GM23248 (cell line): ENCODE measurements at regions not wholly inside any gene's neighbourhood (a gene's known extent, or its start where the extent isn't known, plus 50 kb on each side); places are given as distances from the start of the nearest gene placed in this dataset.

ENCODE experiments used
- DNase-seq: peaks from one replicate; pipeline ENCODE4 v3.0.0-alpha.2; 2015
- H2AFZ ChIP-seq: fragments of 200-600 bp; sonication (generic); 2 replicates; pipeline ENCODE4 v1.6.1; 2016; ENCODE audit warnings: antibody characterized with exemption
- H3F3A ChIP-seq: fragments of 200-600 bp; sonication (generic); 2 replicates; pipeline ENCODE4 v1.6.1; 2016; ENCODE audit warnings: mild to moderate bottlenecking, antibody characterized with exemption, mixed run types; ENCODE audit not compliant: insufficient read depth
- H3K27ac ChIP-seq: fragments of 200-600 bp; sonication (generic); 2 replicates; pipeline ENCODE4 v1.5.1; 2016; ENCODE audit warnings: mild to moderate bottlenecking
- H3K27me3 ChIP-seq: fragments of 200-600 bp; sonication (generic); replicated peaks from 2 replicates; pipeline ENCODE4 v1.6.1; 2016; ENCODE audit warnings: mild to moderate bottlenecking; ENCODE audit not compliant: insufficient read depth
- H3K36me3 ChIP-seq: fragments of 200-600 bp; sonication (generic); 2 replicates; pipeline ENCODE4 v1.6.1; 2016; ENCODE audit warnings: low read depth, mild to moderate bottlenecking
- H3K4me1 ChIP-seq: fragments of 200-600 bp; sonication (generic); 2 replicates; pipeline ENCODE4 v1.6.1; 2016; ENCODE audit warnings: mild to moderate bottlenecking; ENCODE audit not compliant: insufficient read depth
- H3K4me2 ChIP-seq: fragments of 200-600 bp; sonication (generic); one replicate; pipeline ENCODE4 v1.6.1; 2016; ENCODE audit warnings: mild to moderate bottlenecking; ENCODE audit not compliant: unreplicated experiment
- H3K4me3 ChIP-seq: fragments of 200-600 bp; sonication (generic); 2 replicates; pipeline ENCODE4 v1.5.1; 2016; ENCODE audit warnings: mild to moderate bottlenecking
- H3K79me2 ChIP-seq: fragments of 200-600 bp; sonication (generic); 2 replicates; pipeline ENCODE4 v1.6.1; 2016; ENCODE audit warnings: mild to moderate bottlenecking; ENCODE audit not compliant: insufficient read depth
- H3K9ac ChIP-seq: fragments of 200-600 bp; sonication (generic); 2 replicates; pipeline ENCODE4 v1.6.1; 2016; ENCODE audit warnings: mild to moderate bottlenecking
- H3K9me2 ChIP-seq: fragments of 200-600 bp; sonication (generic); 2 replicates; pipeline ENCODE4 v1.6.1; 2016; ENCODE audit warnings: mixed run types, mild to moderate bottlenecking, moderate library complexity; ENCODE audit not compliant: insufficient read depth
- H3K9me3 ChIP-seq: fragments of 200-600 bp; sonication (generic); one replicate; pipeline ENCODE4 v1.6.1; 2017; ENCODE audit warnings: low read depth
- H4K20me1 ChIP-seq: fragments of 200-600 bp; sonication (generic); 2 replicates; pipeline ENCODE4 v1.6.0; 2016; ENCODE audit not compliant: insufficient read depth
- EZH2 ChIP-seq: fragments of 200-600 bp; sonication (generic); IDR thresholded peaks from 2 replicates; pipeline ENCODE4 v1.6.1; 2018; ENCODE audit warnings: antibody characterized with exemption, mild to moderate bottlenecking; ENCODE audit not compliant: insufficient read depth, poor library complexity, severe bottlenecking
- EZH2phosphoT487 ChIP-seq: fragments of 200-600 bp; sonication (generic); IDR thresholded peaks from 2 replicates; pipeline ENCODE4 v1.6.1; 2018; ENCODE audit warnings: antibody characterized with exemption, moderate library complexity, mild to moderate bottlenecking, low read depth; ENCODE audit not compliant: insufficient read depth
- WGBS, 2 experiments: methylation state at CpG; one replicate each; pipeline ENCODE4 v1.1.6; 2015 to 2017; ENCODE audit warnings: low lambda C conversion rate in 2 of 2, low coverage in 1 of 2; ENCODE audit errors: missing lambda C conversion rate in 2 of 2; 5-methylcytosine and 5-hydroxymethylcytosine counted together
- in situ Hi-C: fragments of 300-500 bp; cut with MboI; formaldehyde crosslinking; loops from 2 replicates; pipeline ENCODE4 v1.15.0; 2020

GRCh38 chr14:41299924-41300323 is 306.8 kb upstream of the LRFN5 start:
- H3F3A ChIP-seq = no peaks in the 10 kb centered on the region
- H3K36me3 ChIP-seq = no peaks in the 10 kb centered on the region
- in situ Hi-C loops = no loop called here
- no peaks in the 10 kb centered on the region for H4K20me1 ChIP-seq
- WGBS, 2 experiments = 43 to 45% methylated on average over 4 of the region's 4 CpGs
- no peak overlapping the region for H3K4me3 ChIP-seq
- no peaks in the 10 kb centered on the region for H3K79me2 ChIP-seq
- H3K27me3 ChIP-seq = no peaks in the 10 kb centered on the region
- no peak overlapping the region for H2AFZ ChIP-seq
- no peak for DNase-seq
- H3K4me1 ChIP-seq = no peaks in the 10 kb centered on the region
- TF ChIP-seq EZH2phosphoT487 (no peak), EZH2 (no peak)
- no peaks in the 10 kb centered on the region for H3K9me2 ChIP-seq
- no peak overlapping the region for H3K4me2 ChIP-seq
- no peak overlapping the region for H3K27ac ChIP-seq
- no peak overlapping the region for H3K9ac ChIP-seq
- H3K9me3 ChIP-seq = no peaks in the 10 kb centered on the region

GRCh38 chr14:41298328-41298690 is 308.4 kb upstream of the LRFN5 start:
- H4K20me1 ChIP-seq = no peaks in the 10 kb centered on the region
- in situ Hi-C loops = no loop called here
- no peaks in the 10 kb centered on the region for H3K27me3 ChIP-seq
- H3F3A ChIP-seq = no peaks in the 10 kb centered on the region
- DNase-seq = peak; percentile 4
- no peaks in the 10 kb centered on the region for H3K4me1 ChIP-seq
- no peaks in the 10 kb centered on the region for H3K9me2 ChIP-seq
- no peak overlapping the region for H3K4me2 ChIP-seq
- no peak for TF ChIP-seq EZH2phosphoT487
- no peak for TF ChIP-seq EZH2
- no peak overlapping the region for H3K27ac ChIP-seq
- no peaks in the 10 kb centered on the region for H3K36me3 ChIP-seq
- no peak overlapping the region for H3K9ac ChIP-seq
- no peaks in the 10 kb centered on the region for H3K79me2 ChIP-seq
- no peak overlapping the region for H2AFZ ChIP-seq
- no peak overlapping the region for H3K4me3 ChIP-seq
- 24 to 27% methylated on average over 2 of the region's 2 CpGs for WGBS, 2 experiments
- no peaks in the 10 kb centered on the region for H3K9me3 ChIP-seq

GRCh38 chr14:41297576-41298327 is 308.9 kb upstream of the LRFN5 start:
- no peaks in the 10 kb centered on the region for H3K4me1 ChIP-seq
- H3K27ac ChIP-seq = no peak overlapping the region
- 14 to 18% methylated on average over 5 of the region's 5 CpGs for WGBS, 2 experiments
- no peaks in the 10 kb centered on the region for H4K20me1 ChIP-seq
- TF ChIP-seq EZH2phosphoT487 (no peak), EZH2 (no peak)
- H3K4me2 ChIP-seq = no peak overlapping the region
- H2AFZ ChIP-seq = no peak overlapping the region
- H3K4me3 ChIP-seq = no peak overlapping the region
- no peaks in the 10 kb centered on the region for H3K9me3 ChIP-seq
- no peaks in the 10 kb centered on the region for H3K79me2 ChIP-seq
- H3F3A ChIP-seq = no peaks in the 10 kb centered on the region
- H3K9ac ChIP-seq = no peak overlapping the region
- DNase-seq = peak; percentile 16
- H3K27me3 ChIP-seq = no peaks in the 10 kb centered on the region
- H3K9me2 ChIP-seq = no peaks in the 10 kb centered on the region
- in situ Hi-C loops = no loop called here
- H3K36me3 ChIP-seq = no peaks in the 10 kb centered on the region

GRCh38 chr14:41295734-41296133 is 310.9 kb upstream of the LRFN5 start:
- 36 to 44% methylated on average over 3 of the region's 3 CpGs for WGBS, 2 experiments
- H3K4me3 ChIP-seq = no peak overlapping the region
- no peak for DNase-seq

More at GRCh38 chr14:41295734-41296133, 310.9 kb upstream of the LRFN5 start:
- H4K20me1 ChIP-seq = no peaks in the 10 kb centered on the region
- no peaks in the 10 kb centered on the region for H3F3A ChIP-seq
- no peaks in the 10 kb centered on the region for H3K9me3 ChIP-seq
- no peaks in the 10 kb centered on the region for H3K27me3 ChIP-seq
- no peak overlapping the region for H3K9ac ChIP-seq
- no peaks in the 10 kb centered on the region for H3K79me2 ChIP-seq
- no peaks in the 10 kb centered on the region for H3K4me1 ChIP-seq
- no peak overlapping the region for H3K4me2 ChIP-seq
- no peaks in the 10 kb centered on the region for H3K36me3 ChIP-seq
- H2AFZ ChIP-seq = no peak overlapping the region
- in situ Hi-C loops = no loop called here
- TF ChIP-seq EZH2 (no peak), EZH2phosphoT487 (no peak)
- no peak overlapping the region for H3K27ac ChIP-seq
- no peaks in the 10 kb centered on the region for H3K9me2 ChIP-seq
